Caco-2 (cell line): ENCODE measurements at regions not wholly inside any gene's neighbourhood (a gene's known extent, or its start where the extent isn't known, plus 50 kb on each side); places are given as distances from the start of the nearest gene placed in this dataset.

Source experiments
- BruUV-seq: library from RNA; stranded (reverse); fragments of 400-500 nt; replicated peaks from 2 replicates; lab custom pipeline; 2021; lab: Mats Ljungman, UMichigan
- CTCF ChIA-PET: fragments of 300-600 bp; sonication (Branson Sonifier 250); formaldehyde crosslinking; loops from one replicate; lab custom pipeline; 2022; ENCODE audit warnings: antibody characterized with exemption; lab: Charles Lee
- POLR2A ChIA-PET: fragments of 300-600 bp; sonication (Branson Sonifier 250); formaldehyde crosslinking; loops from one replicate; lab custom pipeline; 2022; ENCODE audit warnings: antibody characterized with exemption; lab: Charles Lee
- DNase-seq, 2 experiments: peaks; one replicate each; pipeline versions ENCODE4 v3.0.0 to v3.0.0-alpha.2; 2020 to 2022
- H3K27me3 ChIP-seq: replicated peaks from 2 replicates; pipeline ENCODE4 v1.6.0; 2011; ENCODE audit warnings: low read length; ENCODE audit not compliant: control insufficient read depth, insufficient read depth
- H3K36me3 ChIP-seq: 2 replicates; pipeline ENCODE4 v1.5.1; 2011; ENCODE audit warnings: low read length; ENCODE audit not compliant: control insufficient read depth, insufficient read depth
- H3K4me1 ChIP-seq: fragments of 250-450 bp; sonication (Bioruptor Pico); 2 replicates; pipeline ENCODE4 v1.5.1; 2020; ENCODE audit warnings: mild to moderate bottlenecking
- H3K4me3 ChIP-seq: 2 replicates; pipeline ENCODE4 v1.5.1; 2011; ENCODE audit warnings: low read depth, mild to moderate bottlenecking, control low read depth, low read length
- H3K9me3 ChIP-seq: fragments of 250-450 bp; sonication (Bioruptor Pico); 2 replicates; pipeline ENCODE4 v1.5.1; 2020; ENCODE audit warnings: mild to moderate bottlenecking, moderate library complexity
- H3K27ac Mint-ChIP-seq: one replicate; pipeline ENCODE4 v1.8.0; 2022; ENCODE audit warnings: mixed read lengths; ENCODE audit not compliant: unreplicated experiment
- H3K27me3 Mint-ChIP-seq: one replicate; pipeline ENCODE4 v1.8.0; 2022; ENCODE audit warnings: mixed read lengths; ENCODE audit not compliant: insufficient read depth, unreplicated experiment
- H3K36me3 Mint-ChIP-seq: one replicate; pipeline ENCODE4 v1.8.0; 2022; ENCODE audit warnings: mild to moderate bottlenecking, mixed read lengths; ENCODE audit not compliant: insufficient read depth, unreplicated experiment
- H3K4me1 Mint-ChIP-seq: one replicate; pipeline ENCODE4 v1.8.0; 2022; ENCODE audit warnings: low read depth, mixed read lengths; ENCODE audit not compliant: unreplicated experiment
- H3K4me3 Mint-ChIP-seq: one replicate; pipeline ENCODE4 v1.8.0; 2022; ENCODE audit warnings: mild to moderate bottlenecking, moderate library complexity, mixed read lengths; ENCODE audit not compliant: unreplicated experiment
- H3K9me3 Mint-ChIP-seq: one replicate; pipeline ENCODE4 v1.8.0; 2022; ENCODE audit warnings: mixed read lengths; ENCODE audit not compliant: unreplicated experiment
- intact Hi-C: fragments of 100-400 bp; cut with micrococcal nuclease; formaldehyde crosslinking; loops from one replicate; pipeline ENCODE4 v1.10.0; 2022; ENCODE audit not compliant: unreplicated experiment
- TF ChIP-seq, protein P1 (sequence below), 2 experiments: fragments of 200-600 bp in 1 of 2; IDR thresholded peaks; 1 replicate in 1 of 2; 2 replicates in 1 of 2; pipeline versions ENCODE4 v1.5.1 to v1.8.0; 2011 to 2022; ENCODE audit warnings: antibody characterized with exemption in 1 of 2, control low read depth in 1 of 2, inconsistent platforms in 1 of 2, low read depth in 1 of 2, low read length in 1 of 2, mild to moderate bottlenecking in 1 of 2, moderate library complexity in 1 of 2; ENCODE audit not compliant: insufficient read depth in 1 of 2, severe bottlenecking in 1 of 2, unreplicated experiment in 1 of 2

- H3K27me3 ChIP-seq = no peaks in the 10 kb centered on the region
- intact Hi-C loops = no loop called here
- ChIA-PET POLR2A (no interaction called here), CTCF (no interaction called here)
- no peaks in the 10 kb centered on the region for H3K4me1 Mint-ChIP-seq
- H3K4me3 ChIP-seq = no peak overlapping the region
- 0 out of 2 replicates have a peak, but pooled peaks cover under 1% of the 10 kb centered on the region for H3K4me1 ChIP-seq
- no peaks in the 10 kb centered on the region for H3K36me3 ChIP-seq
- TF ChIP-seq, protein P1, sequence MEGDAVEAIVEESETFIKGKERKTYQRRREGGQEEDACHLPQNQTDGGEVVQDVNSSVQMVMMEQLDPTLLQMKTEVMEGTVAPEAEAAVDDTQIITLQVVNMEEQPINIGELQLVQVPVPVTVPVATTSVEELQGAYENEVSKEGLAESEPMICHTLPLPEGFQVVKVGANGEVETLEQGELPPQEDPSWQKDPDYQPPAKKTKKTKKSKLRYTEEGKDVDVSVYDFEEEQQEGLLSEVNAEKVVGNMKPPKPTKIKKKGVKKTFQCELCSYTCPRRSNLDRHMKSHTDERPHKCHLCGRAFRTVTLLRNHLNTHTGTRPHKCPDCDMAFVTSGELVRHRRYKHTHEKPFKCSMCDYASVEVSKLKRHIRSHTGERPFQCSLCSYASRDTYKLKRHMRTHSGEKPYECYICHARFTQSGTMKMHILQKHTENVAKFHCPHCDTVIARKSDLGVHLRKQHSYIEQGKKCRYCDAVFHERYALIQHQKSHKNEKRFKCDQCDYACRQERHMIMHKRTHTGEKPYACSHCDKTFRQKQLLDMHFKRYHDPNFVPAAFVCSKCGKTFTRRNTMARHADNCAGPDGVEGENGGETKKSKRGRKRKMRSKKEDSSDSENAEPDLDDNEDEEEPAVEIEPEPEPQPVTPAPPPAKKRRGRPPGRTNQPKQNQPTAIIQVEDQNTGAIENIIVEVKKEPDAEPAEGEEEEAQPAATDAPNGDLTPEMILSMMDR (IDR thresholded peaks at IDR 0.05; ENCODE audit: insufficient read depth in 1 of 2, low read depth in 1 of 2, low read length in 1 of 2, severe bottlenecking in 1 of 2, unreplicated experiment in 1 of 2) = no peak
- no TSS peak for BruUV-seq
- no peak overlapping the region for H3K4me3 Mint-ChIP-seq
- no peak overlapping the region for H3K27ac Mint-ChIP-seq
- no peaks in the 10 kb centered on the region for H3K27me3 Mint-ChIP-seq
- no peaks in the 10 kb centered on the region for H3K36me3 Mint-ChIP-seq
- no peaks in the 10 kb centered on the region; the same call in 1 of the 2 replicates for H3K9me3 ChIP-seq
- DNase-seq = no peak
- H3K9me3 Mint-ChIP-seq = peaks cover 6% of the 10 kb centered on the region
Measured at GRCh38 chr5:143696921-143697320, 115.0 kb upstream of the HMHB1 start.

- Histone ChIP-seq H3K4me1 (0 out of 2 replicates have a peak, but pooled peaks cover 4% of the 10 kb centered on the region), H3K27me3 (no peaks in the 10 kb centered on the region), H3K4me3 (no peak overlapping the region), H3K9me3 (no peaks in the 10 kb centered on the region), H3K36me3 (no peaks in the 10 kb centered on the region)
- DNase-seq = no peak
- BruUV-seq = no TSS peak
- CTCF ChIA-PET = no interaction called here
- H3K36me3 Mint-ChIP-seq = no peaks in the 10 kb centered on the region
- no peak overlapping the region for H3K4me3 Mint-ChIP-seq
- H3K4me1 Mint-ChIP-seq = no peaks in the 10 kb centered on the region
- H3K27me3 Mint-ChIP-seq = no peaks in the 10 kb centered on the region
- no peak overlapping the region for H3K27ac Mint-ChIP-seq
- POLR2A ChIA-PET = no interaction called here
- TF ChIP-seq, protein P1 (IDR thresholded peaks at IDR 0.05; ENCODE audit: insufficient read depth in 1 of 2, low read depth in 1 of 2, low read length in 1 of 2, severe bottlenecking in 1 of 2, unreplicated experiment in 1 of 2) = no peak
- intact Hi-C loops = no loop called here
- H3K9me3 Mint-ChIP-seq = peaks cover 6% of the 10 kb centered on the region
Measured at GRCh38 chr5:143695941-143696340, 116.0 kb upstream of the HMHB1 start.

GRCh38 chr5:143695244-143695864 lies 116.6 kb upstream of the HMHB1 start:
- no peak overlapping the region for H3K4me3 ChIP-seq
- no peaks in the 10 kb centered on the region for H3K27me3 ChIP-seq
- H3K9me3 ChIP-seq = 0 out of 2 replicates have a peak, but pooled peaks cover 3% of the 10 kb centered on the region
- intact Hi-C loops = no loop called here
- TF ChIP-seq, protein P1 (IDR thresholded peaks at IDR 0.05; ENCODE audit: insufficient read depth in 1 of 2, low read depth in 1 of 2, low read length in 1 of 2, severe bottlenecking in 1 of 2, unreplicated experiment in 1 of 2) = no peak
- H3K27ac Mint-ChIP-seq = no peak overlapping the region
- H3K4me3 Mint-ChIP-seq = no peak overlapping the region
- no peaks in the 10 kb centered on the region for H3K36me3 ChIP-seq
- 0 out of 2 replicates have a peak, but pooled peaks cover 4% of the 10 kb centered on the region for H3K4me1 ChIP-seq
- no peak for DNase-seq
- no peaks in the 10 kb centered on the region for H3K27me3 Mint-ChIP-seq
- no peaks in the 10 kb centered on the region for H3K36me3 Mint-ChIP-seq
- ChIA-PET POLR2A (no interaction called here), CTCF (interaction anchor here (0.6 kb wide), 1 partner anchor 437 kb away, joined by 4 read pairs; no protein-coding TSS in a partner anchor)
- H3K9me3 Mint-ChIP-seq = peaks cover 8% of the 10 kb centered on the region
- no peaks in the 10 kb centered on the region for H3K4me1 Mint-ChIP-seq
- no TSS peak for BruUV-seq
